Fibroblast of upper back skin (primary cell): ENCODE measurements at regions not wholly inside any gene's neighbourhood (a gene's known extent, or its start where the extent isn't known, plus 50 kb on each side); places are given as distances from the start of the nearest gene placed in this dataset.
A peak's percentile ranks its signal among the peaks of the same experiment; 100 is the strongest.

Experiments
- DNase-seq: peaks from one replicate; pipeline ENCODE4 v3.0.0-alpha.2; 2013

DNA sequence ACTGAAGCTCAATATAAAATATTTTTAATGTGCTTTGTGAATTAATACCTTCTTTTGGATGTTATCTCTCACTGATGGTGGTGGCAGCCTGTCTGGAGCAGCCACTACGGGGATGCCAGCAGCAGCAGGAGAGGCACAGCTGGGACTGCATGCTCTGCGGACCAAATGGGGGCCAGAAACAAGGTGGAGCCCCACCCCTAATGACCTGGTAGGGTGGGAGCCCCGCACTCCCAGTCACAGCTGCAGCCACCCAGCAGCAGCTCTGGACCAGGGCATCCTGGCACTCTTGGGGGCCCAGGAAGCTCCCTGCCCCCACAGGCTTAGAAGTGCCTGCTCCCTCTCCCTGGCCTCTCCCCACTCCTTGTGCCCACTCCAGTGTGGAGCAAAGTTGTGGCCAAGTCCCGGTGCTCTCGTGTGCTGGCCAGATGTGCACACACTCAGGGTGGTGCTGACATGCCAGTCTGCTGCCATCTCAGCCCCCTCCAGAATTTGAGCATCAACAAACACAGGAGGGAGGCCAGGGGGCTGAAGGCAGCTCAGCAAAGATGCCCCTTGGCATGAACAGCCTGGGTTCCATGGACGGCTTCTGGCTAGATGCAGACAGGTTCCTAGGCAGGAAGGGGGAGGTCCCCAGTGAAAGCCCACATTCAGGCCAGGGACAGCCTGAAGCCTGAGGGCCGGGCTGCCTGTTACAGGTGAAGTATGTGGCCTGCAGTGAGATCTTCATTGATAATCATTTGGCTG is 696.7 kb upstream of the SLITRK5 start:
- DNase-seq: no peak

- no peak for DNase-seq
Measured at GRCh38 chr13:86974995-86975328, 696.2 kb upstream of the SLITRK5 start.

GRCh38 chr13:86976521-86977324 is 694.4 kb upstream of the SLITRK5 start:
- peak; percentile 38 for DNase-seq

- no peak for DNase-seq
Measured at GRCh38 chr13:86986448-86986847, 684.7 kb upstream of the SLITRK5 start.

DNA sequence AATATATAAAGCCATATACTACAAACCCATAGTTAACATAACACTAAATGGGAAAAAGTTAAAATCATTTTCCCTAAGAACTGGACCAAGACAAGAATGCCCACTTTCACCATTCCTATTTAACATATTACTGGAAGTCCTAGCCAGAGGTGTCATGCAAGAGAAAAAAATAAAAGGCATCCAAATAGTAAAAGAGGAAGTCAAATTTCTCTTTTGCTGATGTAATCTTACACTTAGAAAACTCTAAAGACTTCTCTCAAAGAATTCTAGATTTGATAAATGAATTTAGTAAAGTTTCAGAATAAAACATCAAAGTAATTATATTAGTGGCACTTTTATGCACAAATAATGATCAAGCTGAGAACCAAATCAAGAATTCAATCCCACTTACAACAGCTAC is 678.9 kb upstream of the SLITRK5 start:
- DNase-seq: no peak

DNA sequence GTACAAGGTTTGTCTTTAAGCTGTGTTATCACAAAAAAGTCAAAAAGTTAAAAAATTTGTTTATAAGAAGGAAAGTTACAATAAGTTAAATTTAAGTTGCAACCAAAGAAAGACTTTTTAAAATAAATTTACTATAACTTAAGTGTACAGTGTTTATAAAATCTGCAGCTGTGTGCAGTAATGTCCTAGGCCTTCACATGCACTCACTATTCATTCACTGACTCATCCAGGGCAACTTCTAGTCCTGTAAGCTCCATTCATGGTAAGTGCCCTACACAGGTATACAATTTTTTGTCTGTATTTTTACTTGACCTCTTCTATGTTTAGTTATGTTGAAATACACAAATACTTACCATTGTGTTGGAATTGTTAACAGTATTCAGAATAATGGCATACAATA is 667.9 kb upstream of the SLITRK5 start:
- DNase-seq: no peak

GRCh38 chr13:87005511-87005910 is 665.7 kb upstream of the SLITRK5 start:
- no peak for DNase-seq

GRCh38 chr13:87035526-87035925 is 635.6 kb upstream of the SLITRK5 start:
- peak; percentile 9 for DNase-seq

- no peak for DNase-seq
Measured at GRCh38 chr13:87042946-87043345, 628.2 kb upstream of the SLITRK5 start.

DNA sequence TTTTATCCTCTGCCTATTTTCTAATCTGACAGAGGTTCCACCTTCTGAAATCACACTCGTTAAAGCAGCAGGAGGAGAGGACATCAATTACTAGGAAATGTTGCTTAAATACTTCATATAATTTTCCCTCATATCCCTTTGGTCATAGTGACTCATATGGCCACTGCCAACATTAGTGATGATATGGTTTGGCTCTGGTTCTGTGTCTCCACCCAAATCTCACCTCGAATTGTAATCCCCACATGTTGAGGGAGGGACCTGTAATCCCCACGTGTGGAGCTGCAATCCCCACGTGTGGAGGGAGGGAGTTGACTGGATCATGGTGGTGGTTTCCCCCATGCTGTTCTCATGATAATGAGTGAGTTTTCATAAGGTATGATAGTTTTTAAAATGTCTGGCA is 618.4 kb upstream of the SLITRK5 start:
- DNase-seq: no peak

GRCh38 chr13:87057807-87058520 is 613.2 kb upstream of the SLITRK5 start:
- DNase-seq: no peak

- DNase-seq: no peak
Measured at GRCh38 chr13:87058786-87059329, 612.3 kb upstream of the SLITRK5 start.

DNA sequence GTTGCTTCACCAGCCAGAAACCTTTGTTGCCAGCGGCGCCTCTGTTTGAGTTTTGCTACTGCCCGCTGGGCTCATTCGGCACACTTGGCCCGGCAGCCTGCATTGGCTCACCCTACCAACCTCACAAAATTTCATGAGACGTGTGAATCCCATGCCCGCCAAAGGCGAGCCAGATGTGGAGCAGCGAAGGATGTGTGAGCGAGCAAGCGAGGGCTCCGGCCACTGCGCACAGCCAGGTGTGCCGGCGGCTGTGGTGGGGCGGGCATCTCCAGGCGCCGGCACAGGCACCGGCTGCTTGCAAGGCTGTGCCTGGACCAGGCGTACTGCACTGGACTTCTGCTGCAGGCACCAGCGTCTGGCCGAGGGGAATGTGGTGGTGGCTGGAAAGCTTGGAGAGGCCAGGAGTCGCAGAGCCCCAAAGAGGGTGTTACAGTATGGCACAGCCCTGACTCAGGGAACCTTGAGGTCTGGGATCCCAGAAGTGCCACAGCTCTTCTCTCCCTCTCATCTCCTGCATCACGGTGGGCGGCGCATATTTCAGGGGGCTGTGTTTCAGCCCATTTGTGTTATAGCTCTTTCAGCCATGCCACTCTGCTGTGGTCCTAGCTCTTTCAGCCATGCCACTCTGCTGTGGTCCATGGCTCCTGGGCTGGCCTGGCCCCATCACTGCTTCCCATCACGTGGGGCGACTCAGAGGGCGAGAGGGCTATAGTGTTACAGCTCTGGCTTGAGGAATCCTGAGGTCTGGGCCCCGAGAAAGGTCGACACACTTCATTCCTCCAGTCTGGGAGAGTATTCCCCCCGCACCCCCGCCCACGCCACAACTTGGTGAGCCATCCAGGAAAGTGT is 592.0 kb upstream of the SLITRK5 start:
- DNase-seq: no peak

DNA sequence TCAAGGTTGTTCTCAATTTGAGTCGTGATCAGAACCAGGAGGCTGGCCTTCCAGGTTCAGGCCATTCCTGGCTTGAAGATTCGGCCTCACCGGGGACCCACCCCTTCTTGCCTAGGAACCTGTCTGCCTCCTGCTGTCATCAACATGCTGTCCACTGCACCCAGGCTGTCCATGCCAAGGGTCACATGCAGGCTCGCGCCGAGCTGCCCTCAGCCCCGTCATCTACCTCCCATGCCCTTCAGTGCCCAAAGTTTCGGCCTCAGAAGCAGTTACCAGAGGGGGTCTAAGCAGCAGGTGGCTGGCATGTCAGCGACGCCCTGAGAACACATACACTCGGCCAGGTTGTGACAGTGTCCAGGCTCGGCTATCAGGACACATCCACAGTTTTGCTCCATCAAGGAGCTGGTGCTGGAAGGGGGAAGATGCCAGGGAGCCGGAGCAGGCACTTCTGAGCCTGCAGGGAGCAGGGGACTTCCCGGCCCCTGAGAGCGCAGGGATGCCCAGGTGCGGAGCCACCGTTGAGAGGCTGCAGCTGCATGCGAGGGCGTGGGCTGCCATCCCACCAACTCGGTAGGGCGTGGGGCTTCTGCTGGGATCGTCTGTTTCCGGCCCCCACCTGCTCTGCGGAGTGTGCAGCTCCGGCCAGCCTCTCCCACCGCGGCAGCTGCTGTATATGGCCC is 590.9 kb upstream of the SLITRK5 start:
- DNase-seq: no peak

- DNase-seq: no peak
Measured at GRCh38 chr13:87084192-87084591, 587.0 kb upstream of the SLITRK5 start.

DNA sequence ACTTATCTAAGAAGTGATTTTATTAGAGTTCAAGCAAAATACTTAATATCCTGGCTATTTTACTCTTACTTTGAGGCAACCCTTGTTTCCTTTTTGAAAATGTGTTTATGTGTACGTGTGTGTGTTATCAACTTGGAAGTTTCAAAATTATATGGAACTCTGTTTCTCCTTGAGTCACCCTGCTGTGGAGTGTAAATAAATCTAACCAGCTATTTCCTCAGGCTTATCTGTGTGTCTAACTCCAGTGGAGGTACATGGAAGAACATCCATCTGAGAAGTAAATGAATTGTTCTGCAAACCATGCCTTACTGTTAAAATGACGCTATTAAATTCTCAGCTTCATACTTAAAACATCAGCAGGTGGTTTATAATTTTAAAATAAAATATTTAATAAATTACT is 583.4 kb upstream of the SLITRK5 start:
- DNase-seq: no peak

- peak; percentile 72 for DNase-seq
Measured at GRCh38 chr13:87089391-87089790, 581.8 kb upstream of the SLITRK5 start.

DNA sequence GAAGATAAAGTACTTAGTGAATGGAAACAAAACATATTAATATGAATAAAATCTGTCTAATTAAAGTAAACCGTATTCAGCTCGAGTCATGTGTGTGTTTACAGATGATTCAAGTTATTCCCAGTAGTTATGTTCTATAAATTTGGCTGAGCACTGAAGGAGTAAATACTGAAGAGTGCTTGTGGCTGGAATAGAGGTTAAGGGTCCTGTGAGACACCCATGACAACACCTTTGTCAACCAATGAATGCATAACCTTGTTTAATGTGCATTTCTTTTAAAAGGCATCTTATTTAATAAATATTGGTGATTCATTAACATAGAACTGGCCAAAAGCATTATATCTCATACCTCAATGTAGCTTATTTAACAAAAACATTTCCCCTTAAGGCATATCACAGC is 577.8 kb upstream of the SLITRK5 start:
- no peak for DNase-seq

- no peak for DNase-seq
Measured at GRCh38 chr13:87094646-87095045, 576.5 kb upstream of the SLITRK5 start.

DNA sequence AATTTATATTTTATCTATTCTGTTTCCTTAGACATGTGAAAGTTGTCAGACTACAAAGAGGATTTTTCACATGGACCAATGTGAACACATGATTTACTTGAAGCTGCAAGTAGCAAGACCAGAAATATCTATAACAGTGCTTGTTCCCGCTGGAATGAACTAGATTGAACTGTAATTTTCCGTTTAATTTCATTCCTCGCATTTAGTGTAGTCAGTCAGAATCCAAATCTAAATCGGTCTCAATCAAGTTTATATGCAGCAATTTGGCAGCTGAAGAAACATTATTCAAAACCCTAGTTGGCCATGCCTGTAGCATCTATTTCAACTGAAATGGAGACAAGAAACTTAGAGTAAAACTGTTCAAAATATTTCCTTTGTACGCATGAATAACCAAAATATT is 570.7 kb upstream of the SLITRK5 start:
- no peak for DNase-seq

DNA sequence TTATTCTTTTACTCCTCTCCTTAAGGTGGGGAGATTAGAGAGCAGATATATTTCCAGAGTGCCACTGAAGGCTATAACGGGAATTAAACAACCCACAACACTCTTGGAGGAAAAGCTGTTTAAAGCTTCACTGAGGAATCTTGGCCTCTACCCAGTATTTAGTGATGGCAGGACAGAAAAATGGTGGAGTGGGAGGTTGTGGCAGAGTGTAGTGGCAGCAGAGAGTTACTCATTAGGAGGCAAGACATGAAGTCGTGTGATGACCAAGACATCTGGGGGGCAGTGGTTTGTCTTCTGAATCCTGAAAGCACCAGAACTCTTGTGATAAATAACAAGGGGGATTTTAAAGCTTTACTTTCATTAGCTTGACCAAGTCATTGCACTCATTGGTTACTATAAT is 563.5 kb upstream of the SLITRK5 start:
- DNase-seq: no peak

GRCh38 chr13:87120476-87120875 is 550.7 kb upstream of the SLITRK5 start:
- no peak for DNase-seq
